Activated effector memory CD4-positive, alpha-beta T cell treated with anti-CD3 and anti-CD28 coated beads, Interleukin-2, amount 50 U/mL, for 16 hours (primary cell): ENCODE measurements at regions not wholly inside any gene's neighbourhood (a gene's known extent, or its start where the extent isn't known, plus 50 kb on each side); places are given as distances from the start of the nearest gene placed in this dataset.

Experiments
- DNase-seq: peaks from one replicate; pipeline ENCODE4 v3.0.0-alpha.2; 2020

GRCh38 chr15:70504299-70504951, 258.9 kb downstream of the UACA start:
- no peak for DNase-seq

- no peak for DNase-seq
Observed at GRCh38 chr15:70503798-70504298, 259.5 kb downstream of the UACA start.

GRCh38 chr15:70503073-70503745, 260.1 kb downstream of the UACA start:
- no peak for DNase-seq

- DNase-seq = no peak
Observed at GRCh38 chr15:70502529-70502928, 260.8 kb downstream of the UACA start.

DNA sequence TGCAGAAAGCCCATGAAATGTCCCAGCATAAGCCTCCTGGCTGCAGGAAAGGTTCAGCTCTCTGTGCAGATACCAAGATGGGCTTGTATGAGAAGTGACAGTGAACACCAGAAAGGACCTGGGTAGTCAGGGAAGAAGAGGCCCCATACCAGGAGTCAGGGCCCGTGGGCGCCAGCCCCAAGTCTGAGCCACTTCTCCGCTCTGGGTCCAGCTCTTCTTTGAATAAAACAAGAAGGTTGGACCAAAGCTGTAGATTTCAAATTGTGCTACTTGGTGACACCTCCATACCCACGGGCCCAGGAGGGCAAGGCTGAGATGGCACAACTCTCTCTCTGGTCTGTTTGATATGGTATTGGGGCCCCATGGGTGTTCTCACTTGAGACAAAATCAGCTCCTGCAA, 261.5 kb downstream of the UACA start:
- no peak for DNase-seq

DNA sequence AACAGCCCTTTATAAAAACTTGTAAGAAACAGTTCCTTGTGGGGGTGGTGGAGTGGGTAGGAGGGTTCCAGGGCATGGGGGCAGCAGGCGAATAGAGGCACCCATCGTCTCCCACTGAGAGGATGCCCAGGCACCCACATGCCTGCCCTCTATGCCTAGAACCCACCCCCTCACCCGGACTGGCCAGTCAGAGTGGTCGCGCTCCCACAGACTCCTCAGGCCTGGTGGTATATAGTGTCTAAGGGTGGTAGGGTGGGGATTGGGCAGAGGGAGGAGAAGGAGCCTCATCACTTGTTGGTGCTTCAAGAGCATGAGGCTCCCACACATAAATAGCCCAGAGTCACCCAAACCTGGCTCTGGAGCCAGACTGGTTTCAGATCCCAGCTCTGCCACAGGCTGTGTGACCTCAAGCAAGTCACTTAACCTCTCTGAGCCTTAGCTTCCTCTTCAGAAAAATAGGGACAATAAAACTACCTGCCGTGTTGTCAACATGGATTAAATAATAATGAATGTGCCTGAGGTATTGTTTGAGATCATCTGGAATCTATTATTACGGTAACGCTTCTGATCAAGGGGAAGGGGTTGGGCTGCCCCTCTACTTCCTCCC, 262.1 kb downstream of the UACA start:
- DNase-seq = no peak

DNA sequence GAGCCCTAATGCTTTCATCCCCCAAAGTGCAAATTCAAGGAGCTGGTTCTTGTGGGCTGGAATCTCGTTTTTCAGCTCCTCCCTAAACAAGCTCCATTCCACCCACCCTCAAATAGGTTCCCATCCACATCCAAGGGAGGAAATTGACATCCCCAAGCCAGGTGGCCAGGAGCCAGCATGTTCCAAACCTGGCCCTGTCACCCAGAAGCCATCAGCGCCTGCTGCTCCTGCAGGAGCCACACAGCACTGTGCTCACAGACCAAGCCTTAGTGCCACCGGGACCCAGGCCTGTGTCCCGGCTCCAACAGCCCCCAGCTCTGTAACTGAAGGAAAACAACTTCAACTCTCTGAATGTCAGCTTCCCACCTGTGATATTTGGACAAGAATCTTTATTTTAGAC, 263.6 kb downstream of the UACA start:
- DNase-seq = no peak

DNA sequence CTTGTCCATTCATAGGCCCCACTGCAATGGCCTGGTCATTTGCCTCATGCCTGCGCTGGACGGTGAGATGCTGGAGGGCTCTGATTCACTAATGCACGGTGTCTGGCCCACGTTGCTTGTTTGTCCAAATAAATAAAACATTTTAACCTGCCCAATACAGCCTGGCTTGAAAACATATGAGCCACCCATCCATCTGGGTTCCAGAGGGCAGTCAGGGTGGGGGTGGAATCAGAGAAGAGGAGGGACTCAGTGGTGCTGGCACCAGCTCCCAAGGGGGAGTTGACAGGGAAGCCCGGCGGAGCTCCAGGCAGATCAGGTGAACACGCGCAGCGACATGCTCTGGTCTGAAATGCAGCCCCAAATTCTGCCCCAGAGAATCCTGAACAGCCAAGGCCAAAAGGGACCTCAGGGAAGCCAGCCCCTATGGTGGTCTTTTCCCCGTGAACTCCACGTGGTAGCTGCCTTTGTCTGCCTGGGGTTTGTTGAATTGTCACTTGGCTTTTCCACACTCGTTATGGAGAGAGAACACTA, 265.2 kb downstream of the UACA start:
- DNase-seq = no peak

- no peak for DNase-seq
Observed at GRCh38 chr15:70497661-70498060, 265.7 kb downstream of the UACA start.

- DNase-seq = no peak
Observed at GRCh38 chr15:70495991-70496599, 267.3 kb downstream of the UACA start.

DNA sequence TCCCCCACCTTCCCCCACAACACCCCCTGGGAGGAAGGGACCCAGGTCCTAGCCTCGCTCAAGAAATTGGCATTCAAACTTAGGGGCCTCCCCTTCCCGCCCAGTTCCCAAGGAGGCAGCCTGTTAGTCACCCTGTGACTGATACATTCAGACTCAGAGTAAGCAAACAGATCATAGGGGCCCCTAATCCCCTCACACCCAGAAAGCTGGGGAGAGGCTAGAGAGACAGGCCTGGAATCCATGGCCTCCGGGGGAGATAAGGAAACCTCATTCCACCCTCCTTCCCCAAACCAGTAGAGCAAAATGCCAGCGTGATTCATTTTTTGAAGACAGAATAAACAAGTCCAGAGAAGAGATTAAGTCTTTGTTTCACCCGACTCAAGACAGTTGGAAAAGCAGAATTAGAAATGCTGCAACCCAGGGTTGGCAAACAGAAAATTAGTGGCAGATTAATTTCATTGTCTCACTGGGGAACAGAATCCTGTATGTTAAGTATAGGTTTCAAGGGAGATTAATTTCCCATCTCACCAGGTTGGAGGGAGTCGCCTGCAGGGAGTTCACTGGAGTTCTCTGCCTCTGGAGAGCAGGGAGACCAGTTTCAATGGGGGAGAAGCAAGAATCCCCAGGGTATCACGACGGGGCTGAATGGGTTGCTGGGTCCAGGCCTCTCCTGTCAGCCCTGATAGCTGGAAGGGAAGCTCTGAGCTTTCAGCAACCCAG, 268.3 kb downstream of the UACA start:
- DNase-seq = no peak

- DNase-seq = no peak
Observed at GRCh38 chr15:70494517-70494851, 268.9 kb downstream of the UACA start.

GRCh38 chr15:70493787-70494516, 269.4 kb downstream of the UACA start:
- no peak for DNase-seq

DNA sequence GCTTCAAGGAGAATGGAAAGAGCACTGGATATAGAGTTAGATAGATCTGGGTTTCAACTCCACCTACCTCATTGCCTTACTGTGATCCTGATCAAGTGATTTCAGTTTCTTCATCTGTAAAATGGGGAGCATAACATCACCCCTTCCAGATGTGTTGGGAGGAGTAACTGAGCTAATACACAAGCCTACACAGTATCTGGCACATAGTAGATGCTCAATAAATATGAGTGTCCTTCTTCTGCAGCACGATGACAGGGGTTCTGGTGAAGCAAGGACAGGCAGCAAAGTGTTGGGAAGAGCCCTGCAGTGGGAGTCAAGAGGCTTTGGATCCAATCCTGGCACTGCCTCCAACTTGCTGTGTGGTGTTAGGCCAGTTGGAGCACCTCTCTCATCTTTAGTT, 270.0 kb downstream of the UACA start:
- no peak for DNase-seq

DNA sequence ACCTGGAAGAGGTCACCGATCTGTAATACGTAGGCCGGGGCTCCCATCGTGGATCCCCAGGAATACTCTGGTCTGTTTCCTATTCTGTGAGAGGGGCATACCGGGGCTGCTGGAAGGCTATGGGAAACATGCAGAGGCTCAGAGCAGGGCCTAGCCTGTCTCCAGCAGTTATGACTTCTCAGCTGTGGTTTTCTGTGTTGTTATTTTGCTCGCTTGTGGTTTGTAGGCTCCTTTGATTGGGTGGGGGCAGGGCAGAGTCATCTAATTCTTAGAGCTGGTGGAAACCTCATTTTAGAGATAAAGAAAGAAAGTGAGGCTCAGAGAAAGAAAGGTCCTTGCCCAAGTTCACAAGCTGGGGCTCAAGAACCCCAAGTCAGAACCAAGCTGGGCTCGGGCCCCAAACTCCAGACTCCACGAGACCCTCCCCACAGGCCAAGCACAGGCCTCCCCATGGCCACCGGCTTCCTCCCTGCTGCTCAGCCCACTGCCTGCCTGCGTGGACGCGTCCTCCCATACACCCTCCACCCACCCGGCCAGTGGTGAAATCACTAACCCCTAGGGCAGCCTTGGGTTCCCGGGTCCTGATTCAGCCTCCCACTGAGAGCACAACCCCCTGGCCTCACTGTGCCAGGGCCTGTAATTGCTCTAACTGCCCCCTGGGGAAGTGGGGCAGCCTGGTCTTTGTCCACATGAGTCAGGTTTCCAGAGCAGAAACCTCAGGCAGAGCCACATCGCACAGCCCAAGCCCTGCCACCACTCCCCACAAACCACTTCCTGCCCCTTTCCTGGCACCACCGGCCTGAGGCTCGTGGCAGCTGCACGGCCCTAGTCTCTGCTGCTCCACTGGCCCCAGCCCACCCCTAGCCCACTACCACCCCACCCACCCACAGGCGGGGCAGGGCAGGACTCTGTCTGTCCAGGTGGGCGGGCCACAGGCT, 270.8 kb downstream of the UACA start:
- peak; percentile 90 for DNase-seq

GRCh38 chr15:70491641-70492040, 271.7 kb downstream of the UACA start:
- DNase-seq = no peak

DNA sequence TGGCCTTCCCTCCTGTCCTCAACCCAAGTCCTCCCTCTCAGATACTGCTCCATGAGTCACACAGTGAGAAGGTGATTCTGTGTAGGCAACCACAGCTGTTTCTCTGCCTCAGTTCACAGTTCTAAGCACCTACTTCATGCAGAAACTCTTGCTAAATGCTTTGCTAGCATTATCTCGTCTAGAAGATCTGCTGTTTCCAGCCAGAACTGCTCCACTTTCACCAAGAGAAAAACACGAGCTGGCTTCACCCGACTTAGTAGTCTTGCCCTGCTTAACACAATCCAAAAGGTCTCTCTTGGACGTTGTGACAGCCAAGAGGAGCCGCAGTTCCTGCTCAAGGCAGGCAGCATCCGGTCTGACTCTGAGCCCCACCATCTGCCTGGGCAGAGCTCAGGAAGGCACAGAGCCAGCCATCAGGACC, 272.1 kb downstream of the UACA start:
- no peak for DNase-seq

GRCh38 chr15:70490838-70491155, 272.6 kb downstream of the UACA start:
- no peak for DNase-seq

DNA sequence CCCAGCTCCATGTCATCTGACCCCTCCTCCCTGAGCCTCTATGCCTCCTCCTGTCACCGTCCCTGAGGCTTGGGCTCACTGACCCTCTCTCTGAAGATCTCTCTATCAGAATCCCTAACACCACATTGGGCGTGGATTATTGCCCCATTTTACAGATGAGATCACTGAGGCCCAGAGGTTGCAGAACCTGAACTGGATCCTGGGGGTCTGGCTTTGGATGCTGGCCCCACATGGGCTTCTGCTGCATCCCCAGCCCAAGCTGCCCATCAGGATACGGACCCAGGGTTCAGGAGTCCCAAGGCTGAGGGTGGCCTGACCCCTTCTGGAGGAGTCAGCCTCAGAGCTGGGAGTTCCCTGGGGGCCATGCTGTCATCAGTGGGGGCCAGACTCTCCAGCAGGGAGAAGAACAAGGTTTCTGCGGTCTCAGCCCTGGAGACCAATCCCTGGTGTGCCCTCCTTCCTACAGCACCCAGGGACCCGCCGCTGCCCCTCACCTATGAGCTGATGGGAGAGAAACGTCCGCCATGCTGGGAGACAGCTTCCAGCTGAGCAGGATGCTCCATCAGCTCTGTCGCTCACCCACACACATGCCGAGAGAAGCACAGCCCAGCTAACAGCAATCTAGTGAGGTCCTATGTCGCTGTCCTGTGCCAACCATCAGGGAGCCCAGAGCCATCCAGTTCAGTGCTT, 273.1 kb downstream of the UACA start:
- no peak for DNase-seq
